Uterus (tissue), 3 donors: ENCODE measurements at regions not wholly inside any gene's neighbourhood (a gene's known extent, or its start where the extent isn't known, plus 50 kb on each side); places are given as distances from the start of the nearest gene placed in this dataset.

ENCODE experiments used
- DNase-seq, 2 donors: peaks; one replicate each; pipeline ENCODE4 v3.0.0-alpha.2; 2019 to 2020
- H3K27ac ChIP-seq, 2 donors: fragments of 200-600 bp; sonication (generic); 1 replicate in 1 of 2; 2 replicates in 1 of 2; pipeline ENCODE4 v1.5.1; 2016 to 2018
- H3K27me3 ChIP-seq, 2 donors: fragments of 200-600 bp; sonication (generic); one replicate each; pipeline ENCODE4 v1.5.1; 2018 to 2019; ENCODE audit warnings: control low read depth in 1 of 2
- H3K36me3 ChIP-seq, 2 donors: fragments of 200-600 bp; sonication (generic); one replicate each; pipeline ENCODE4 v1.5.1; 2019; ENCODE audit warnings: control low read depth in 1 of 2
- H3K4me1 ChIP-seq, 2 donors: fragments of 200-600 bp; sonication (generic); one replicate each; pipeline ENCODE4 v1.5.1; 2018 to 2019; ENCODE audit warnings: control low read depth in 1 of 2
- H3K4me3 ChIP-seq, 2 donors: fragments of 200-600 bp; sonication (generic); 1 replicate in 1 of 2; 2 replicates in 1 of 2; pipeline ENCODE4 v1.5.1; 2018 to 2019; ENCODE audit warnings: mild to moderate bottlenecking in 1 of 2
- H3K9me3 ChIP-seq, 2 donors: fragments of 200-600 bp; sonication (generic); one replicate each; pipeline ENCODE4 v1.5.1; 2019; ENCODE audit warnings: control low read depth in 1 of 2
- CTCF ChIP-seq, 4 experiments: fragments of 200-600 bp in 2 of 4; fragments of 450-650 bp in 2 of 4; sonication (generic) in 2 of 4; IDR thresholded peaks; one replicate each; pipeline ENCODE4 v1.5.1; 2016 to 2019; ENCODE audit warnings: antibody characterized with exemption in 4 of 4, mild to moderate bottlenecking in 2 of 4, moderate library complexity in 1 of 4
- POLR2A ChIP-seq, 2 donors: fragments of 450-650 bp; IDR thresholded peaks; one replicate each; pipeline ENCODE4 v1.6.1; 2016; ENCODE audit warnings: antibody characterized with exemption in 2 of 2, mild to moderate bottlenecking in 1 of 2, moderate library complexity in 1 of 2
- intact Hi-C: fragments of 100-400 bp; cut with DNase I; formaldehyde crosslinking; loops from one replicate; pipeline ENCODE4 v1.15.1; 2023; ENCODE audit warnings: low total_unique reads
- donor health status: DM: yes; HTN: yes; CAD: no.

- H3K4me1 ChIP-seq, result no peaks in the 10 kb centered on the region
- no peaks in the 10 kb centered on the region for H3K27me3 ChIP-seq
- intact Hi-C loops, result no loop called here
- no peaks in the 10 kb centered on the region for H3K36me3 ChIP-seq
- TF ChIP-seq CTCF (IDR thresholded peaks at IDR 0.05) (no peak), POLR2A (IDR thresholded peaks at IDR 0.05) (no peak)
- DNase-seq, result no peak
- no peak overlapping the region for H3K27ac ChIP-seq
- H3K4me3 ChIP-seq, result no peak overlapping the region
- H3K9me3 ChIP-seq, result no peaks in the 10 kb centered on the region
These were observed 188.8 kb downstream of the EN1 start for GRCh38 chr2:118658596-118659198.

- H3K4me3 ChIP-seq, result no peak overlapping the region
- intact Hi-C loops, result no loop called here
- H3K27me3 ChIP-seq, result no peaks in the 10 kb centered on the region
- H3K9me3 ChIP-seq, result no peaks in the 10 kb centered on the region
- no peaks in the 10 kb centered on the region for H3K4me1 ChIP-seq
- no peaks in the 10 kb centered on the region for H3K36me3 ChIP-seq
- TF ChIP-seq POLR2A (IDR thresholded peaks at IDR 0.05), result no peak
- TF ChIP-seq CTCF (IDR thresholded peaks at IDR 0.05), result no peak
- DNase-seq, result no peak
- no peak overlapping the region for H3K27ac ChIP-seq
These were observed 190.0 kb downstream of the EN1 start for GRCh38 chr2:118657466-118657865.

- H3K9me3 ChIP-seq, result no peaks in the 10 kb centered on the region
- no peak for DNase-seq
- H3K4me3 ChIP-seq, result no peak overlapping the region
- intact Hi-C loops, result no loop called here
- TF ChIP-seq POLR2A (IDR thresholded peaks at IDR 0.05), result no peak
- TF ChIP-seq CTCF (IDR thresholded peaks at IDR 0.05), result no peak
- no peaks in the 10 kb centered on the region for H3K27me3 ChIP-seq
- no peaks in the 10 kb centered on the region for H3K4me1 ChIP-seq
- no peaks in the 10 kb centered on the region for H3K36me3 ChIP-seq
- no peak overlapping the region for H3K27ac ChIP-seq
These were observed 192.5 kb downstream of the EN1 start for GRCh38 chr2:118654945-118655344.

- DNase-seq, result no peak
- no peaks in the 10 kb centered on the region for H3K9me3 ChIP-seq
- H3K27me3 ChIP-seq, result no peaks in the 10 kb centered on the region
- no peak for TF ChIP-seq POLR2A (IDR thresholded peaks at IDR 0.05)
- TF ChIP-seq CTCF (IDR thresholded peaks at IDR 0.05), result no peak
- no peak overlapping the region for H3K27ac ChIP-seq
- no peaks in the 10 kb centered on the region for H3K4me1 ChIP-seq
- no peak overlapping the region for H3K4me3 ChIP-seq
- intact Hi-C loops, result no loop called here
- H3K36me3 ChIP-seq, result no peaks in the 10 kb centered on the region
These were observed 197.1 kb downstream of the EN1 start for GRCh38 chr2:118650327-118650726.

GRCh38 chr2:118645876-118646275, 201.6 kb downstream of the EN1 start:
- TF ChIP-seq POLR2A (IDR thresholded peaks at IDR 0.05) (no peak), CTCF (IDR thresholded peaks at IDR 0.05) (no peak)
- Histone ChIP-seq H3K27ac (no peak overlapping the region), H3K36me3 (no peaks in the 10 kb centered on the region), H3K9me3 (no peaks in the 10 kb centered on the region), H3K27me3 (no peaks in the 10 kb centered on the region), H3K4me3 (no peak overlapping the region), H3K4me1 (no peaks in the 10 kb centered on the region)
- intact Hi-C loops, result no loop called here
- no peak for DNase-seq
